Skeletal muscle cell (primary cell): ENCODE measurements at regions not wholly inside any gene's neighbourhood (a gene's known extent, or its start where the extent isn't known, plus 50 kb on each side); places are given as distances from the start of the nearest gene placed in this dataset.

Experiments used
- DNase-seq: peaks from one replicate; pipeline ENCODE4 v3.0.0-alpha.2; 2010; ENCODE audit warnings: low read depth
- H3K4me3 ChIP-seq: 2 replicates; pipeline ENCODE4 v1.5.1; 2011; ENCODE audit warnings: low read depth, mild to moderate bottlenecking, control low read depth, low read length, moderate library complexity

- DNase-seq, result no peak
These were observed 110.0 kb upstream of the TEX51 start for GRCh38 chr2:126788652-126789051.

DNA sequence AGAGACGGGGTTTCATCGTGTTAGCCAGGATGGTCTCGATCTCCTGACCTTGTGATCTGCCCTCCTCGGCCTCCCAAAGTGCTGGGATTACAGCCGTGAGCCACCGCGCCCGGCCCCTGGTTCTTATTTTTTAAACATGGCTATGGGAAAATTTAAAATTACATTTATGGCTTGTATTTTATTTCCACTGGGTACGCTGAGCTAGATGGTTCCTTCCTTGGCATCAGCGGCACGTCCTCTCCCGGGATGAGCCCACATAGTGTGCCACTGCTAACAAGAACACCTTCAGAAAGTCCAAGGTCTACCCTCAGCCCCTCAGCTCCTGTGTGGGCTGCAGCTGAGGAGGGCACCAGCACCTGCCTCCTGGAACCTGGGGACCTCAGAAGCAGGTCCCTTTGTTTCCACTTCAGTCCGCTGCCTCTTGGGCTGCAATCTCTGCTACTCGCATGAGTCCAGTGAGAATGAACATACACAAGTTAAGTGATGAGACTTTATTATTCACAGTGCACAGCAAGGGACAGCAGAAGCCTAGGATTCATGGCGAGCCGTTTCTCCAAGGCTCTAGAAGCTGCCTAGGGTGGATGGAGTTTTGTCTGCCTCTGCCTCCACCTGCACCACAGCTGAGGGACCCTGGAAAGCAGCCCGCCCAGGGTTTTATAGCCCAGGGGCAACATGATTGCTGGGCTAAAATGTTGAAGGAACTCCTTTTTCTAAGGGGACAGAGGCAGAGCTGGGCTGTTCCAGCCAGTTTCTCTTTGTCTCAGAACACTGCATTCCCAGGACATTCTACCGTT, 107.5 kb upstream of the TEX51 start:
- no peak overlapping the region for H3K4me3 ChIP-seq
- no peak for DNase-seq

More at GRCh38 chr2:126788652-126789051, 110.0 kb upstream of the TEX51 start:
- H3K4me3 ChIP-seq, result no peak overlapping the region

DNA sequence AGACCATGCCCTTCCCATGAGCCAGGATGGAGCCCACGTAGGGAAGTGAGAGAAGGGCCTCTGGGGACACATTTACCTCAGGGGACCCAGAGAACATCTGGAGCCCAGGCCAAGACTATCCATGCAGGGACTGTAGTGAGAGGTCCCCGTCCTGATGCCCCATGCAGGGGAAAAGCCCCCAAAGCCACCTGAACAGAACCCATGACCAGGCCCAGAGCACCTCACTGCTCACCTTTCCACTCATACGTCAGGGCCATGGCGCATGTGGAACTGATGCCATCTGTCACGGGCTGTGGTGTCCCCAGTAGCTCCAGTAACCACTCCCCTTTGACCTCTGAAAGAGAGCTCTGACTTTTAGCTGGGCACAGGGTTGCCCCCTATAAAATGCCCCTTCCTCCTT, 106.5 kb upstream of the TEX51 start:
- no peak overlapping the region for H3K4me3 ChIP-seq
- DNase-seq, result no peak

DNA sequence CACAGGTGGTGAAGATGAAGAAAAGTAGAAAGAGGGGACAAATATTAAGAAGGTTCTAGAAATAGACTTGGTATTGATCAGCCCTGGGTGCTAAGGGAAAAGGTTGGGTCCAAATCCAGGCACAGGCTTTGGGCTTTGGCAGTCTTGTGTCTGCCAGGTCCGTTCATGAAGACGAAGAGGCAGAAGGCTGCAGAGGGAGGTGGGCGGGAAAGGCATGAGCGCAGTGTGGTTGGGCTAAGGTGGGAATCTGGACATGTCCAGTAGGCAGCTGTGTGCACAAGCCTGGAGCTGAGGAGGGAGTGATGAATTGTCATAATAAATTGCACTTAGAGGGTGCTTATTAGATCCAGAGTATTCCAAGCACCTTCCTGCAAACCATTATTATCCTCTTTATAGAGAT, 105.7 kb upstream of the TEX51 start:
- no peak for DNase-seq
- H3K4me3 ChIP-seq, result no peak overlapping the region

DNA sequence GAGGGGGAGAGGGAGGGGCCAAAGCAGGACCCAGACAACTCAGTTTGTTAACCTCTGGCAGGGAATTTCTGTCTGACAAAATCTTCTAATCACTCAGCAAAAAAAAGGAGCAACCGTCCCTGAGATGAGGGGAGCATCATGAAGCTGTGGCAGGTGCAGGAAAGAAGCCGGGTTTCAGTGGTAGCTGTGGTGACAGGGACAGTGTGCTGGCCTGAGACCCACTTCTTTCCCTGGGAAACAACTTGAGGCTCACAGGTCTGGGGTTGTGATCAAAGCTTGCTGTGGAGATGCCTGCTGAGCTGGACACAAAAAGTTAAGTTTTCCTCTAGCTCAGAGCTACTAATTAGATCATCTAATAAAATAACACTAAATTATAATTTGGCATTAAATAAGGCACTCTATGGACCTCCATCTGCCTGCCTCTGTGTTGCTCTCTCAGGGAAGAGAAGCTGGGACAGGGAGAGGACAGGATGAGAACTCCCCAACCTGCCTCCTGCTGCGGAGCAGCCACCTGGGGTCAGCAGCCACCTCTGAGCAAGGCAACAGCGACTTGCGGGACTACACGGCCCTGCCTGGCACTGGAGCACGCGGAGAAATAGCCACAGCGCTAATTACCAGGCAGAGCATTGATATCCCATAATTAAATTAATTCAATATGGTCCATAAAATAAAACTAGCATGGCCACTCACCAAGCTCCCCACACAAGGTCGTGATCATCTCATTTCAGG, 104.6 kb upstream of the TEX51 start:
- H3K4me3 ChIP-seq, result no peak overlapping the region
- no peak for DNase-seq

GRCh38 chr2:126795656-126796055, 103.0 kb upstream of the TEX51 start:
- DNase-seq, result no peak
- H3K4me3 ChIP-seq, result no peak overlapping the region

GRCh38 chr2:126796931-126797621, 101.6 kb upstream of the TEX51 start:
- no peak overlapping the region for H3K4me3 ChIP-seq
- no peak for DNase-seq

GRCh38 chr2:126797622-126798275, 100.9 kb upstream of the TEX51 start:
- no peak overlapping the region for H3K4me3 ChIP-seq
- DNase-seq, result no peak

DNA sequence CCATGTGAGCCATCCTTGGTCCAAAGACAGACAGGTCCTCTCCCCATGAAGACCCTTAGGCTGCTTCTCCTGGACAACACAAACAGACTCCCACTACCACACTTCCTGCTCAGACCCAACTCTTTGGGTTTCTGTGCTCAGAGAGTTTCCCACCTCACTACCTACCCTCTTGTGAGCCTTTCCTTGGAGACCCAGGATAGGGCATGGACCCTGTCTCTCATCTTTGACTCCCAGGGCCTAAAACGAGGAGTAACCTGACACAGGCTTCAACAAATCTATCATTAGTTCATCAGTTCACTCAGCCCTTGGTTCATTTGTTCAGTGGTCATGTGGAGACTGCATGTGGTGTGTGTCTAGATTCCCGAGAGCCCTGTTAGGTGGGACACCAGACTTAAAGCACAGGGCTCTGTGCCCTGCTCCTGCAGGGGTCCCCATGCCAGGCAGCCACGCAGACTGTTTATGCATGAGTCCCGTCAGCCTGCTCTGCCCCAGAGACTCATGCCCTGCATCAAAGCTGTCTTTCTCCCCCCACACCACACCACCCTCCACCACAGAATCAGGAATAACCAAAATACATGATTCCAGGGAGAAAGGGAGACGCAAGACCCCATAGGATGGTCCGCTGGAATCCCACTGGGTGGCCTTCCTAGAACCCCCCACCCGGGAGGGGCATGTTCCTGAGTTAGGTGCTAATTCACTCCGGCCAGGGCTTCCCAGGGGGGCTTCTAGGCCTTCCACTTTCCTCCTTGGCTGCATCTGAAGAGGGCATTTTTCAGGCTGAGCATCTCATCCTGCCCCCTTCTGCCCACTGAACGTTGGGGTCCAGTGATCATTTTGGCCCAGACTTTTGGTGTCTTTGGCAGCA, 100.2 kb upstream of the TEX51 start:
- no peak overlapping the region for H3K4me3 ChIP-seq
- DNase-seq, result no peak

- no peak for DNase-seq
- no peak overlapping the region for H3K4me3 ChIP-seq
These were observed 99.4 kb upstream of the TEX51 start for GRCh38 chr2:126799301-126799700.

- H3K4me3 ChIP-seq, result no peak overlapping the region
- no peak for DNase-seq
These were observed 97.2 kb upstream of the TEX51 start for GRCh38 chr2:126801473-126801872.

- DNase-seq, result no peak
- H3K4me3 ChIP-seq, result no peak overlapping the region
These were observed 96.4 kb upstream of the TEX51 start for GRCh38 chr2:126802316-126802715.

DNA sequence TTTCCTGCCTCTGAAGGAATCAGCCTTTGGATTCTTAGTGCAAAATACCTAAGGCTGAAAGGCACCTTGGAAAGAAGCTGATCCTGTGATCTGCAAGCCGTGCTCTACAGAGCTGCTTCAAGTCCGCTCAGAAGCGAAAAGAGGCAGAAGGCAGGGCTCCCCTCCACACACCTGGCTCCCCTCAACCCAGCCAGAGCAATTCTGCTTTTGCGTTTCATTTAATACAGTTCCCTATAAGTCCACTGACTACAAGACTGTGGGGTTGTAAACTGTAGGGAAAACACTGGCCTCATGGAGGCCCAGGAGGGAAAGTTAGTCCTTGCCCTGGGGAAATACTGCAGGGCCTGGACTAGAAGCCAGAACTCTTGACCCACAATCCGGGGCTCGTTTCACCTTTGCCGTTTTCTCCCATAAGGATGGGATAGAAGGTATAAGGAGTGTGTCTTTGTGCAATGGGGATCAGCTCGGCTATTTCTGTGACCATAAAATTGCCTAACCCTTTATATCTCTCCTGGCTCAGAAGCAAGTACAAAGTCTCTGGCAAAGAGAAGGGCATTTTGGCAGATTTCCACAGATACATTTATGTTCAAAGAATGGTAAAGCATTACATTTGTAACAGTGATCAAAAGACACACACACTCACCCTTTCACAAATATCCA, 95.8 kb upstream of the TEX51 start:
- no peak for DNase-seq
- H3K4me3 ChIP-seq, result no peak overlapping the region

GRCh38 chr2:126803434-126803775, 95.3 kb upstream of the TEX51 start:
- no peak for DNase-seq
- H3K4me3 ChIP-seq, result no peak overlapping the region

GRCh38 chr2:126804347-126804746, 94.3 kb upstream of the TEX51 start:
- no peak for DNase-seq
- H3K4me3 ChIP-seq, result no peak overlapping the region

DNA sequence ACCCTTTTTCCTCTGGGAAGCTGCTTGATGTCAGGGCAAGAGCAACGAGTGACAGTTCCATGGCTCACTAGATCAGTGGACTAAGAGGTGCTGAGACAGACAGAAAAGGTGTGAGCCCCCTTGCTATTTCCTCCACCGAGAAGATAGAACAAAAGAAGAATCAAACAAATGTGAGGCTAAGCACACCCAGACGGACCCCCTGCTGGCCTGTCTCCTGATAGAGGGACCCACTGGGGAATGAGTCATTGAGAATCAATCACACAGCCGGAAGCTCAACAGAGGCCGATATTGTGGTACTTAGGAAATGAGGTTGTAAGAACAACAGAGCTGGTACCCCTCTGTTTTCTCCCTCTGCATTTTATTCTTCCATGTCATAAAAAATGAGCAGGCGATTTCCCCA, 89.8 kb upstream of the TEX51 start:
- no peak for DNase-seq
- no peak overlapping the region for H3K4me3 ChIP-seq

DNA sequence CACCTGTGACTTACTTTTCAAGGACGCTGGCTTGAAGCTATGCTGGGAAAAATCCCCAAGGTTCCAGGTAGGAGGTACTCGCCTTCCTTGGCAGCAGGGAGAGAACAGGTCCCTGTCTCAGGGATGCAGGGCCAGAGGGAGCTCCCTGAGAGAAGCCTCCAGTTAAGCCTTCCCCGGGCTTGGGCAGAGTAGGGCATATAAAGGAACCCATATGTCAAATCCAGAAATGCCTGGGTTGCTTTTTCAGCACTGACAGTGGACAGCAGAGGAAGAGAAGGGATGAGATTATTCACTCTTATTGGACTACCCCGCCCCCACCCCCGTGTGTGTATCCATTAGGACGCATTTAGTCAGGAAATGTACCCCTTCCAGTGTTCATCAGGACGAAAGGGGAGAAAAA, 89.3 kb upstream of the TEX51 start:
- H3K4me3 ChIP-seq, result no peak overlapping the region
- DNase-seq, result no peak

- no peak for DNase-seq
- H3K4me3 ChIP-seq, result no peak overlapping the region
These were observed 88.7 kb upstream of the TEX51 start for GRCh38 chr2:126810001-126810400.

GRCh38 chr2:126811101-126811500, 87.6 kb upstream of the TEX51 start:
- DNase-seq, result no peak
- no peak overlapping the region for H3K4me3 ChIP-seq
